ENCODE measurements at regions not wholly inside any gene's neighbourhood (a gene's known extent, or its start where the extent isn't known, plus 50 kb on each side); places are given as distances from the start of the nearest gene placed in this dataset.

DNA sequence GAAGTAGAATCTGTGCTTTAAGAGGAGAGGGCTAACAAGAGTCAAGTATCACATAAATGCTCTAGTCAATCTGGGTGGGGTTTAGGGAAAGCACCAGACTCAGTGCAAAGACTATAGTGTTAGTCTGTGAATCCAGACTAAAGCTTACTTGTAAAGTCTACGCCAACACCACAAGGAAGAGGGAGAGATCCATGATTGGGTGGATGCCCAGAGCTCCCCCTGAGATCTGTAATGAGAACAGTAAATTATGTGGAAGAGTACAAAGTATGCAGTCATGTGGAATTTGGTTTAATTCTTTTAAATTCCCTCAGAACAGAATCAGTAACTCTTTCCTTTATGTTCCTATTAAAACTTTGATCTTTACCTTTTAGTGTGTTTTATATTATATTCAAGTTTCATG is 354.7 kb upstream of the SPANXN4 start:
- H4K8ac ChIP-seq (ENCODE audit: low read depth in 2 of 2, low read length in 2 of 2): no peak overlapping the region

More for the DNA sequence above, 354.7 kb upstream of the SPANXN4 start:
- Histone ChIP-seq H3K23ac (ENCODE audit: low read depth, low read length) (no peak overlapping the region), H3K18ac (ENCODE audit: low read depth, low read length) (no peak overlapping the region), H4K20me1 (ENCODE audit: insufficient read depth, low read length) (no peaks in the 10 kb centered on the region), H2BK15ac (ENCODE audit: low read depth, low read length) (no peak overlapping the region), H2BK5ac (ENCODE audit: low read depth, low read length, poor library complexity, severe bottlenecking) (no peak overlapping the region), H3K79me1 (ENCODE audit: low read depth in 1 of 2, low read length in 2 of 2) (no peaks in the 10 kb centered on the region), H4K91ac (ENCODE audit: insufficient read depth, low read depth, low read length) (no peak overlapping the region), H3K4me3 (ENCODE audit: insufficient read depth, low read depth, low read length) (no peak overlapping the region), H2AK9ac (replicated peaks; ENCODE audit: low read depth, low read length, poor library complexity) (no peak overlapping the region), H2AFZ (replicated peaks; ENCODE audit: low read length, poor library complexity) (no peak overlapping the region), H3K4me2 (ENCODE audit: low read depth, low read length) (no peak overlapping the region), H3K4ac (ENCODE audit: low read depth, low read length) (no peak overlapping the region), H3K27me3 (ENCODE audit: control insufficient read depth, insufficient read depth, low read length) (no peaks in the 10 kb centered on the region), H3K36me3 (ENCODE audit: control insufficient read depth, insufficient read depth, low read length) (no peaks in the 10 kb centered on the region), H2BK20ac (ENCODE audit: low read depth, low read length) (no peak overlapping the region), H3K9ac (ENCODE audit: low read depth, low read length) (no peak overlapping the region), H3K9me1 (ENCODE audit: insufficient read depth, low read length) (no peaks in the 10 kb centered on the region), H3K27ac (ENCODE audit: insufficient read depth, low read length) (no peak overlapping the region), H3K4me1 (ENCODE audit: control insufficient read depth, insufficient read depth, low read length) (no peaks in the 10 kb centered on the region), H3K9me3 (ENCODE audit: control insufficient read depth, insufficient read depth, low read length) (peaks cover 4% of the 10 kb centered on the region; the same call in 1 of the 2 replicates), H2BK120ac (ENCODE audit: low read depth, low read length) (no peak overlapping the region), H3K56ac (ENCODE audit: extremely low read depth, insufficient read depth, low read length) (no peak overlapping the region), H2AK5ac (ENCODE audit: low read depth, low read length) (no peak overlapping the region), H4K5ac (ENCODE audit: low read depth, low read length) (no peak overlapping the region), H3K14ac (replicated peaks; ENCODE audit: low read depth, low read length) (no peak overlapping the region)
- CTCF ChIA-PET: no interaction called here
- ATAC-seq (ENCODE audit: low read depth) (no peak), DNase-seq (no peak)
- in situ Hi-C loops (cut with MboI; ENCODE audit: low sequenced_read_pairs): no loop called here
- dilution Hi-C loops (cut with HindIII; ENCODE audit: low sequenced_read_pairs, unreplicated experiment): no loop called here
- WGBS, 2 experiments (ENCODE audit: extremely low coverage in 2 of 2, insufficient read length in 1 of 2): no CpG with 5 or more reads among the region's 1 CpG
- intact Hi-C loops (cut with micrococcal nuclease): no loop called here
- BruUV-seq (replicated peaks): no TSS peak
- POLR2A ChIA-PET (ENCODE audit: unreplicated experiment): no interaction called here
- no peak for TF ChIP-seq CEBPB (IDR thresholded peaks at IDR 0.05; ENCODE audit: low read depth, low read length)
- no peak for TF ChIP-seq MAFK (IDR thresholded peaks at IDR 0.05; ENCODE audit: low read depth, low read length)

Measured in IMR-90 (cell line).